ENCODE measurements at regions not wholly inside any gene's neighbourhood (a gene's known extent, or its start where the extent isn't known, plus 50 kb on each side); places are given as distances from the start of the nearest gene placed in this dataset.

- Histone ChIP-seq H4K20me1 (ENCODE audit: insufficient read depth, low read length) (no peaks in the 10 kb centered on the region), H3K27ac (ENCODE audit: low read length) (no peak overlapping the region), H3K4me3 (ENCODE audit: low read length) (no peak overlapping the region), H3K9me3 (replicated peaks; ENCODE audit: insufficient read depth, low read length) (no peaks in the 10 kb centered on the region), H3K9me2 (replicated peaks; ENCODE audit: insufficient read depth, low read length) (no peaks in the 10 kb centered on the region), H3K9ac (ENCODE audit: low read length) (no peak overlapping the region), H3K4me2 (ENCODE audit: low read depth, low read length) (no peak overlapping the region), H3K27me3 (replicated peaks; ENCODE audit: insufficient read depth, low read length) (no peaks in the 10 kb centered on the region), H3F3A (ENCODE audit: insufficient read depth, low read length) (no peaks in the 10 kb centered on the region), H3K4me1 (ENCODE audit: low read length) (no peaks in the 10 kb centered on the region), H3K36me3 (replicated peaks; ENCODE audit: insufficient read depth, low read length) (no peaks in the 10 kb centered on the region), H2AFZ (ENCODE audit: low read length) (no peak overlapping the region), H3K79me2 (ENCODE audit: low read length) (no peaks in the 10 kb centered on the region)
- TF ChIP-seq, protein P1, sequence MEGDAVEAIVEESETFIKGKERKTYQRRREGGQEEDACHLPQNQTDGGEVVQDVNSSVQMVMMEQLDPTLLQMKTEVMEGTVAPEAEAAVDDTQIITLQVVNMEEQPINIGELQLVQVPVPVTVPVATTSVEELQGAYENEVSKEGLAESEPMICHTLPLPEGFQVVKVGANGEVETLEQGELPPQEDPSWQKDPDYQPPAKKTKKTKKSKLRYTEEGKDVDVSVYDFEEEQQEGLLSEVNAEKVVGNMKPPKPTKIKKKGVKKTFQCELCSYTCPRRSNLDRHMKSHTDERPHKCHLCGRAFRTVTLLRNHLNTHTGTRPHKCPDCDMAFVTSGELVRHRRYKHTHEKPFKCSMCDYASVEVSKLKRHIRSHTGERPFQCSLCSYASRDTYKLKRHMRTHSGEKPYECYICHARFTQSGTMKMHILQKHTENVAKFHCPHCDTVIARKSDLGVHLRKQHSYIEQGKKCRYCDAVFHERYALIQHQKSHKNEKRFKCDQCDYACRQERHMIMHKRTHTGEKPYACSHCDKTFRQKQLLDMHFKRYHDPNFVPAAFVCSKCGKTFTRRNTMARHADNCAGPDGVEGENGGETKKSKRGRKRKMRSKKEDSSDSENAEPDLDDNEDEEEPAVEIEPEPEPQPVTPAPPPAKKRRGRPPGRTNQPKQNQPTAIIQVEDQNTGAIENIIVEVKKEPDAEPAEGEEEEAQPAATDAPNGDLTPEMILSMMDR (IDR thresholded peaks at IDR 0.05; ENCODE audit: low read length): no peak
- TF ChIP-seq EZH2phosphoT487 (IDR thresholded peaks at IDR 0.05; ENCODE audit: low read length): no peak
- DNase-seq: no peak
Observed at GRCh38 chr20:52892023-52892422, 80.1 kb upstream of the TSHZ2 start.

- Histone ChIP-seq H3K79me2 (ENCODE audit: low read length) (no peaks in the 10 kb centered on the region), H4K20me1 (ENCODE audit: insufficient read depth, low read length) (no peaks in the 10 kb centered on the region), H3K9me2 (replicated peaks; ENCODE audit: insufficient read depth, low read length) (no peaks in the 10 kb centered on the region), H3K4me3 (ENCODE audit: low read length) (no peak overlapping the region), H3K27me3 (replicated peaks; ENCODE audit: insufficient read depth, low read length) (no peaks in the 10 kb centered on the region), H3K36me3 (replicated peaks; ENCODE audit: insufficient read depth, low read length) (no peaks in the 10 kb centered on the region), H2AFZ (ENCODE audit: low read length) (no peak overlapping the region), H3K4me1 (ENCODE audit: low read length) (no peaks in the 10 kb centered on the region), H3K4me2 (ENCODE audit: low read depth, low read length) (no peak overlapping the region), H3F3A (ENCODE audit: insufficient read depth, low read length) (no peaks in the 10 kb centered on the region), H3K27ac (ENCODE audit: low read length) (no peak overlapping the region), H3K9ac (ENCODE audit: low read length) (no peak overlapping the region), H3K9me3 (replicated peaks; ENCODE audit: insufficient read depth, low read length) (no peaks in the 10 kb centered on the region)
- no peak for DNase-seq
- TF ChIP-seq, protein P1 (IDR thresholded peaks at IDR 0.05; ENCODE audit: low read length): no peak
- TF ChIP-seq EZH2phosphoT487 (IDR thresholded peaks at IDR 0.05; ENCODE audit: low read length) (no peak), EZH2 (optimal IDR thresholded peaks at IDR 0.05; ENCODE audit: low read depth, low read length) (no peak)
Observed at GRCh38 chr20:52890130-52890529, 82.0 kb upstream of the TSHZ2 start.

GRCh38 chr20:52889225-52889624 is 82.9 kb upstream of the TSHZ2 start:
- Histone ChIP-seq H2AFZ (ENCODE audit: low read length) (no peak overlapping the region), H4K20me1 (ENCODE audit: insufficient read depth, low read length) (no peaks in the 10 kb centered on the region), H3K4me2 (ENCODE audit: low read depth, low read length) (no peak overlapping the region), H3K27ac (ENCODE audit: low read length) (no peak overlapping the region), H3K9me3 (replicated peaks; ENCODE audit: insufficient read depth, low read length) (no peaks in the 10 kb centered on the region), H3K4me1 (ENCODE audit: low read length) (no peaks in the 10 kb centered on the region), H3K9ac (ENCODE audit: low read length) (no peak overlapping the region), H3K4me3 (ENCODE audit: low read length) (no peak overlapping the region), H3K27me3 (replicated peaks; ENCODE audit: insufficient read depth, low read length) (no peaks in the 10 kb centered on the region), H3F3A (ENCODE audit: insufficient read depth, low read length) (no peaks in the 10 kb centered on the region), H3K36me3 (replicated peaks; ENCODE audit: insufficient read depth, low read length) (no peaks in the 10 kb centered on the region), H3K79me2 (ENCODE audit: low read length) (no peaks in the 10 kb centered on the region), H3K9me2 (replicated peaks; ENCODE audit: insufficient read depth, low read length) (no peaks in the 10 kb centered on the region)
- TF ChIP-seq EZH2 (optimal IDR thresholded peaks at IDR 0.05; ENCODE audit: low read depth, low read length) (no peak), EZH2phosphoT487 (IDR thresholded peaks at IDR 0.05; ENCODE audit: low read length) (no peak)
- TF ChIP-seq, protein P1 (IDR thresholded peaks at IDR 0.05; ENCODE audit: low read length): no peak
- no peak for DNase-seq

All from MM.1S (cell line).